ENCODE measurements at regions not wholly inside any gene's neighbourhood (a gene's known extent, or its start where the extent isn't known, plus 50 kb on each side); places are given as distances from the start of the nearest gene placed in this dataset.

DNA sequence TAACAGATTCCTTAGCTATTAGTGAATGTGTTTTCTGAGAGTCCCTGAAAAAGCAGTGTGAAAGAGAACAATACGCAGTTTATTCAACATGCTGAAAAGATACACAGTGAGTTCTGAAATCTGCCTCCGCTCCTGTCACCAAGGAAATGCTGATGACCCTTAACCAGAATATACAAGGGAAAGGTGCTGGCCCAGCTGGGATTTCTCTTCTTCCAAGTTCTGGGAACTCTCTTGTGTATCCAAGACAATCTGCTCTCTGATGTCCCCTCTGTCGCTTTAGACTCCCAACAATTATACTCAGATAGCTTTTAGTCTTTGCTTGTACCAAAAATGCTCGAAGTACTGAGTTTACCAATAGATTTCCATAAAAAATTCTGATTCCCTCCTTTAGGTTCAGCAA, 214.9 kb downstream of the TMEM167A start:
- TF ChIP-seq SREBF2 (CRISPR knock-in tag; IDR thresholded peaks at IDR 0.05), result no peak
- no peak for TF ChIP-seq ZBTB1 (CRISPR knock-in tag; IDR thresholded peaks at IDR 0.05; ENCODE audit: borderline replicate concordance, low read depth)
- TF ChIP-seq POLR2G (IDR thresholded peaks at IDR 0.05; ENCODE audit: low read depth, low read length), result no peak
- TF ChIP-seq, protein P1, sequence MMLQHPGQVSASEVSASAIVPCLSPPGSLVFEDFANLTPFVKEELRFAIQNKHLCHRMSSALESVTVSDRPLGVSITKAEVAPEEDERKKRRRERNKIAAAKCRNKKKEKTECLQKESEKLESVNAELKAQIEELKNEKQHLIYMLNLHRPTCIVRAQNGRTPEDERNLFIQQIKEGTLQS (IDR thresholded peaks at IDR 0.05), result no peak
- TF ChIP-seq, protein P1 (CRISPR knock-in tag; conservative IDR thresholded peaks at IDR 0.05), result no peak
- TF ChIP-seq ZNF184 (CRISPR knock-in tag; IDR thresholded peaks at IDR 0.05), result no peak
- no peak for TF ChIP-seq ZNF274 (IDR thresholded peaks at IDR 0.05; ENCODE audit: borderline replicate concordance, low read depth, low read length)
- no peak for TF ChIP-seq SPI1 (IDR thresholded peaks at IDR 0.05; ENCODE audit: borderline replicate concordance, low read depth, low read length)
- no peak for TF ChIP-seq SLC30A9 (CRISPR knock-in tag; IDR thresholded peaks at IDR 0.05)
